ENCODE measurements at regions not wholly inside any gene's neighbourhood (a gene's known extent, or its start where the extent isn't known, plus 50 kb on each side); places are given as distances from the start of the nearest gene placed in this dataset.

DNA sequence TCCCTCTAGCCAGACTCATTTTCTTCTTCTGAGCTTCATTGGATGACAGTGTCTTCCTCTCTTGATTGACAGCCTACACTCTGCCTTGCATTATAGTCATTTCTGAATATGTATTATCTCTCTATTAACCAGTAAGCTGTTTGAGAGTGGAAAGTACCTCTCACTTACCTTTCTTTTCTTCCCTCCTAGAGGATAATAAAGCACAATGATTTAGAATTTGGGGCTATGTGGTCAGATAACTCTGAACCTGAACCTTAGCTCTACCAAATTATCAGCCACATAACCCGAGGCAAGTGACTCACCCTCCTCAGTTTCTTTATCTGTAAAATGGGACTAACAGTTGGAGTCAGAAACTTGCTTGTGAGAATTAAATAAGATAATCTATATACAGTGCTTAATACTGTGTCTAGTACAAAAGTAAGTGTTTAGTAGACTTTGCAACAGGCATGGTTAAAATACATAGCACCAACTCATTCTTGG is 331.8 kb upstream of the TBL1XR1 start:
- H3K4me3 ChIP-seq (ENCODE audit: low read depth, low read length): no peak overlapping the region
- TF ChIP-seq, protein P1, sequence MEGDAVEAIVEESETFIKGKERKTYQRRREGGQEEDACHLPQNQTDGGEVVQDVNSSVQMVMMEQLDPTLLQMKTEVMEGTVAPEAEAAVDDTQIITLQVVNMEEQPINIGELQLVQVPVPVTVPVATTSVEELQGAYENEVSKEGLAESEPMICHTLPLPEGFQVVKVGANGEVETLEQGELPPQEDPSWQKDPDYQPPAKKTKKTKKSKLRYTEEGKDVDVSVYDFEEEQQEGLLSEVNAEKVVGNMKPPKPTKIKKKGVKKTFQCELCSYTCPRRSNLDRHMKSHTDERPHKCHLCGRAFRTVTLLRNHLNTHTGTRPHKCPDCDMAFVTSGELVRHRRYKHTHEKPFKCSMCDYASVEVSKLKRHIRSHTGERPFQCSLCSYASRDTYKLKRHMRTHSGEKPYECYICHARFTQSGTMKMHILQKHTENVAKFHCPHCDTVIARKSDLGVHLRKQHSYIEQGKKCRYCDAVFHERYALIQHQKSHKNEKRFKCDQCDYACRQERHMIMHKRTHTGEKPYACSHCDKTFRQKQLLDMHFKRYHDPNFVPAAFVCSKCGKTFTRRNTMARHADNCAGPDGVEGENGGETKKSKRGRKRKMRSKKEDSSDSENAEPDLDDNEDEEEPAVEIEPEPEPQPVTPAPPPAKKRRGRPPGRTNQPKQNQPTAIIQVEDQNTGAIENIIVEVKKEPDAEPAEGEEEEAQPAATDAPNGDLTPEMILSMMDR (IDR thresholded peaks at IDR 0.05; ENCODE audit: low read depth, low read length, missing control alignments): no peak
- no peak for DNase-seq (ENCODE audit: low read depth)

DNA sequence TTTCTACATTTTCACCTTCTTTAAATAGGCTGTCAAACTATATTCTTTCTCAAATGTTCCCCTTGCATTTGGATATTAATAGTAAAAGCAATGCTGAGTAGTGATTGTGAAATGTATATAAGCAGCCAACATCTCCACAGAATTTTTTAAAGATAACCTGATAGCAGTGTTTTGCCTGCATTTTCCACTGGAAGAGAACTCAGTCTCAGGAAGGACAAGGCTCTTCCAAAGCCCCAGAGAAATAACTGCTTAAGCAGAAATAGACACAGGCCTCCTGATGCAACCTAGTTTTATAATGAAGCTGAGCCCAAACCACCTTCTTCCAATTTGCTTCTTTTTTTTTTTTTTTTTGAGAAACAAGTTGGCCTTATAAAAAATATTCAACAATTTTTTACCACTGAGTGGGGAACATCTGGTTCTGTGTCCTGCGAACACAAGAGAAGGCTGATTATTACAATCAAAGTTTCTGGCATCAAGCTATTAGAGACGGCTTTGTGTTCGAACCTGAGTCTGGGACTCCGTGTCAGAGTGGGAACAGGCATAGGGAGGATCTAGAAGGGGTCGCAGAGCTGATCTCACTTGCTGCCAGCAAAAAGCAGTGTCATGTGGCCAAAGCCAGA is 332.5 kb upstream of the TBL1XR1 start:
- no peak overlapping the region for H3K4me3 ChIP-seq (ENCODE audit: low read depth, low read length)
- DNase-seq (ENCODE audit: low read depth): no peak
- TF ChIP-seq, protein P1 (IDR thresholded peaks at IDR 0.05; ENCODE audit: low read depth, low read length, missing control alignments): no peak

GRCh38 chr3:177530908-177531307 is 333.6 kb upstream of the TBL1XR1 start:
- no peak for DNase-seq (ENCODE audit: low read depth)
- TF ChIP-seq, protein P1 (IDR thresholded peaks at IDR 0.05; ENCODE audit: low read depth, low read length, missing control alignments): no peak
- H3K4me3 ChIP-seq (ENCODE audit: low read depth, low read length): no peak overlapping the region

GRCh38 chr3:177536873-177537272 is 339.6 kb upstream of the TBL1XR1 start:
- DNase-seq (ENCODE audit: low read depth): no peak
- H3K4me3 ChIP-seq (ENCODE audit: low read depth, low read length): no peak overlapping the region
- TF ChIP-seq, protein P1 (IDR thresholded peaks at IDR 0.05; ENCODE audit: low read depth, low read length, missing control alignments): no peak

DNA sequence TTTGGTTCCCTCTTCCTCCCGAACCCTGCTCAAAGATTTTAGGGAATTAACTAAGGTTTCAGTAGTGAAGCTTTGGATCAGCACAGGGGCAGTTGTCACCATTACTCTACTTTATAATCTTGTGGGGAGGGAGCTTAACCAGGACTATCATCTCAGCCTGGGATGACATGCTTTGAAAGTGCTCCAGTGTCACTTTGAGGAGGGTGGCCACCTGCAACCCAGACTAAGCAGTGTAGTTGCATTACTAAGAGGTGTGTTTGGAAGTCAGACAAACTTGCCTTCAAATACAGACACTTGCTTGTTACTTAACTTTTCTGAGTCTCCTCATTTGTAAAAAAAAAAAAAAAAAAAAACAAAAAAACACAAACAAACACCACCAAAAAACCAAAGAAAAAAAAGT is 340.3 kb upstream of the TBL1XR1 start:
- TF ChIP-seq, protein P1 (IDR thresholded peaks at IDR 0.05; ENCODE audit: low read depth, low read length, missing control alignments): no peak
- H3K4me3 ChIP-seq (ENCODE audit: low read depth, low read length): no peak overlapping the region
- DNase-seq (ENCODE audit: low read depth): no peak

DNA sequence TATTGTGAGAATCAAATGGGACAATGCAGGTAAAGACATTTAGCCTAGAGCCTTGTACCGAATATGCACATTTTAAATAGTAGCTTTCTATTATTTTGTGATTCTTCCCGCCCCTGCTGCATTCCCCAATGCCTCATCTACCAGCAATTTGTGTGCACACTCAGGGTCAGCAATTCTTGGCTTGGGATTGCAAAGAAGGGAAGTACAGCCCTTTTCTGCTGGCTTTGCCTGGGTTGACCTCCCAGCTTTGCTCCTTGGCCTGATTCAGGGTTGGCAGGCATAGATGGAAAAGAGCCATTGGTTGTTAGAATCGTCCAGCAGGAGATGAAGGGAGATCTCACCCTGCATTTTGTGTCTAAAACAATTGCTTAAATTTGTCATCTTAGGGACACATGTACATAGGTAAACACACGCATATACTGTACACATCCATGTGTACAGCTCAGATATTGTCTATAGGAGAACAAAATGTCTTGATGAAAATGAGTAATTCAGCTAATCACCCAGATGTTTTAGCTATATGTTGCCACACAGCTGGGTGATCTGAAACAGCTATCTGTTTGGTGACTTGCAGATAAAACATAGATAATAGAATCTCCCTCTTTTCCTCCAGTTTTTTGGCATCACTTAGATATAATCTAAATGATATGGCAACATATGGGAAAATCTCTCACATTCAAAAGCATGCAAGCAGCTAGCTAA is 340.9 kb upstream of the TBL1XR1 start:
- no peak overlapping the region for H3K4me3 ChIP-seq (ENCODE audit: low read depth, low read length)
- DNase-seq (ENCODE audit: low read depth): no peak
- TF ChIP-seq, protein P1 (IDR thresholded peaks at IDR 0.05; ENCODE audit: low read depth, low read length, missing control alignments): no peak

All from GM12864 (cell line).